ENCODE measurements at regions not wholly inside any gene's neighbourhood (a gene's known extent, or its start where the extent isn't known, plus 50 kb on each side); places are given as distances from the start of the nearest gene placed in this dataset.

GRCh38 chr20:11344939-11345338, 572.8 kb upstream of the BTBD3 start:
- no peak for TF ChIP-seq ATF2 (IDR thresholded peaks at IDR 0.05; ENCODE audit: low read length)
- no peak for TF ChIP-seq POLR2A (IDR thresholded peaks at IDR 0.05; ENCODE audit: low read depth, low read length)
- TF ChIP-seq ZBTB33 (IDR thresholded peaks at IDR 0.05): no peak
- TF ChIP-seq HDGF (IDR thresholded peaks at IDR 0.05): no peak
- TF ChIP-seq EED (IDR thresholded peaks at IDR 0.05; ENCODE audit: low read depth): no peak
- no peak for TF ChIP-seq SP1 (IDR thresholded peaks at IDR 0.05; ENCODE audit: low read depth, low read length)
- TF ChIP-seq DPF2 (IDR thresholded peaks at IDR 0.05): no peak
- no peak for TF ChIP-seq CBX5 (IDR thresholded peaks at IDR 0.05; ENCODE audit: low read depth)
- no peak for TF ChIP-seq CTCF (IDR thresholded peaks at IDR 0.05 in 2 of 3, conservative IDR thresholded peaks at IDR 0.05 in 1 of 3; ENCODE audit: control insufficient read depth in 2 of 3, extremely low read depth in 1 of 3, insufficient read depth in 1 of 3, low read depth in 3 of 3, low read length in 3 of 3)
- TF ChIP-seq RELB (IDR thresholded peaks at IDR 0.05; ENCODE audit: low read depth): no peak
- TF ChIP-seq, protein P1, sequence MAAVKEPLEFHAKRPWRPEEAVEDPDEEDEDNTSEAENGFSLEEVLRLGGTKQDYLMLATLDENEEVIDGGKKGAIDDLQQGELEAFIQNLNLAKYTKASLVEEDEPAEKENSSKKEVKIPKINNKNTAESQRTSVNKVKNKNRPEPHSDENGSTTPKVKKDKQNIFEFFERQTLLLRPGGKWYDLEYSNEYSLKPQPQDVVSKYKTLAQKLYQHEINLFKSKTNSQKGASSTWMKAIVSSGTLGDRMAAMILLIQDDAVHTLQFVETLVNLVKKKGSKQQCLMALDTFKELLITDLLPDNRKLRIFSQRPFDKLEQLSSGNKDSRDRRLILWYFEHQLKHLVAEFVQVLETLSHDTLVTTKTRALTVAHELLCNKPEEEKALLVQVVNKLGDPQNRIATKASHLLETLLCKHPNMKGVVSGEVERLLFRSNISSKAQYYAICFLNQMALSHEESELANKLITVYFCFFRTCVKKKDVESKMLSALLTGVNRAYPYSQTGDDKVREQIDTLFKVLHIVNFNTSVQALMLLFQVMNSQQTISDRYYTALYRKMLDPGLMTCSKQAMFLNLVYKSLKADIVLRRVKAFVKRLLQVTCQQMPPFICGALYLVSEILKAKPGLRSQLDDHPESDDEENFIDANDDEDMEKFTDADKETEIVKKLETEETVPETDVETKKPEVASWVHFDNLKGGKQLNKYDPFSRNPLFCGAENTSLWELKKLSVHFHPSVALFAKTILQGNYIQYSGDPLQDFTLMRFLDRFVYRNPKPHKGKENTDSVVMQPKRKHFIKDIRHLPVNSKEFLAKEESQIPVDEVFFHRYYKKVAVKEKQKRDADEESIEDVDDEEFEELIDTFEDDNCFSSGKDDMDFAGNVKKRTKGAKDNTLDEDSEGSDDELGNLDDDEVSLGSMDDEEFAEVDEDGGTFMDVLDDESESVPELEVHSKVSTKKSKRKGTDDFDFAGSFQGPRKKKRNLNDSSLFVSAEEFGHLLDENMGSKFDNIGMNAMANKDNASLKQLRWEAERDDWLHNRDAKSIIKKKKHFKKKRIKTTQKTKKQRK (IDR thresholded peaks at IDR 0.05; ENCODE audit: low read depth, low read length): no peak
- TF ChIP-seq NFYB (IDR thresholded peaks at IDR 0.05; ENCODE audit: insufficient read depth, low read depth, low read length): no peak
- no peak for TF ChIP-seq REST (IDR thresholded peaks at IDR 0.05; ENCODE audit: low read depth, low read length)

Data from GM12878 (cell line).